Smooth muscle cell (in vitro differentiated cells): ENCODE measurements at regions not wholly inside any gene's neighbourhood (a gene's known extent, or its start where the extent isn't known, plus 50 kb on each side); places are given as distances from the start of the nearest gene placed in this dataset.

Experiments used
- DNase-seq: peaks from one replicate; lab custom pipeline; 2025; ENCODE audit not compliant: unreplicated experiment; lab: John Stamatoyannopoulos, UW
- H2AFZ ChIP-seq: fragments of 200-600 bp; sonication (generic); 2 replicates; pipeline ENCODE4 v1.6.0; 2016; ENCODE audit warnings: antibody characterized with exemption, low read depth, mild to moderate bottlenecking
- H3F3A ChIP-seq: fragments of 200-600 bp; sonication (generic); 2 replicates; pipeline ENCODE4 v1.6.0; 2017; ENCODE audit warnings: antibody characterized with exemption, low read depth
- H3K27ac ChIP-seq: fragments of 200-600 bp; sonication (generic); 2 replicates; pipeline ENCODE4 v1.5.1; 2016; ENCODE audit warnings: low read depth, mild to moderate bottlenecking
- H3K27me3 ChIP-seq: fragments of 200-600 bp; sonication (generic); 2 replicates; pipeline ENCODE4 v1.6.1; 2016; ENCODE audit warnings: low read depth, mild to moderate bottlenecking
- H3K36me3 ChIP-seq: fragments of 200-600 bp; sonication (generic); 2 replicates; pipeline ENCODE4 v1.5.1; 2016; ENCODE audit warnings: low read depth
- H3K4me1 ChIP-seq: fragments of 200-600 bp; sonication (generic); 2 replicates; pipeline ENCODE4 v1.5.1; 2016; ENCODE audit warnings: low read depth
- H3K4me2 ChIP-seq: fragments of 200-600 bp; sonication (generic); 2 replicates; pipeline ENCODE4 v1.6.0; 2016; ENCODE audit warnings: mild to moderate bottlenecking
- H3K4me3 ChIP-seq: fragments of 200-600 bp; sonication (generic); 2 replicates; pipeline ENCODE4 v1.5.1; 2016; ENCODE audit warnings: mild to moderate bottlenecking
- H3K79me2 ChIP-seq: fragments of 200-600 bp; sonication (generic); 2 replicates; pipeline ENCODE4 v1.6.0; 2016; ENCODE audit warnings: low read depth, mild to moderate bottlenecking
- H3K9ac ChIP-seq: fragments of 200-600 bp; sonication (generic); 2 replicates; pipeline ENCODE4 v1.6.0; 2016; ENCODE audit warnings: low read depth
- H3K9me3 ChIP-seq: fragments of 200-600 bp; sonication (generic); replicated peaks from 2 replicates; pipeline ENCODE4 v1.5.1; 2016; ENCODE audit warnings: low read depth
- H4K20me1 ChIP-seq: fragments of 200-600 bp; sonication (generic); 2 replicates; pipeline ENCODE4 v1.6.0; 2016; ENCODE audit warnings: low read depth
- WGBS: methylation state at CpG from one replicate; pipeline ENCODE4 v1.1.7; 2016; ENCODE audit warnings: low lambda C conversion rate; 5-methylcytosine and 5-hydroxymethylcytosine counted together
- TF ChIP-seq, protein P1 (sequence below): fragments of 200-600 bp; sonication (generic); IDR thresholded peaks from 2 replicates; pipeline ENCODE4 v1.5.1; 2017; ENCODE audit warnings: borderline replicate concordance, mild to moderate bottlenecking, antibody characterized with exemption; ENCODE audit not compliant: insufficient read depth, poor library complexity, severe bottlenecking

DNA sequence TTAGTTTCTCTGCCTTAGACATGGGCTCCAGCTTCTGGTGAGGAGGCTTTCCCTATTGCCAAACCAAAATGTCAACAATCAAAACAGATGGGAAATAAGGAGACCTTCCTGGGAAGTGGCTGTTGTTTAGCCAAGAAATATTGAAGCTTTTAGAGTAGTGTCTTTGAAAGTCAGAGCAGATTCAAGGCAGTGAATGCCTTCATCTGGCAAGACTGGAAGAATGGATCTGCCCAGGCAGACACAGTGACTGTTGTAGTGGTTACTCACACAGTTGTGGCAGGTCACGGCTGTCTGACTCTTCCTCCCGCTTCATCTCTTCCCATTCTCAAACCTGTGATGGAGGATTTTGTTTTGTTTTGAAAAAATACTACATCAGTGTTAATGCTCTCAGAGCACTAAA lies 154.1 kb upstream of the ADO start:
- 80% methylated on average over 2 of the region's 2 CpGs for WGBS
- H3K9ac ChIP-seq = no peak overlapping the region
- no peak overlapping the region for H3K4me2 ChIP-seq

DNA sequence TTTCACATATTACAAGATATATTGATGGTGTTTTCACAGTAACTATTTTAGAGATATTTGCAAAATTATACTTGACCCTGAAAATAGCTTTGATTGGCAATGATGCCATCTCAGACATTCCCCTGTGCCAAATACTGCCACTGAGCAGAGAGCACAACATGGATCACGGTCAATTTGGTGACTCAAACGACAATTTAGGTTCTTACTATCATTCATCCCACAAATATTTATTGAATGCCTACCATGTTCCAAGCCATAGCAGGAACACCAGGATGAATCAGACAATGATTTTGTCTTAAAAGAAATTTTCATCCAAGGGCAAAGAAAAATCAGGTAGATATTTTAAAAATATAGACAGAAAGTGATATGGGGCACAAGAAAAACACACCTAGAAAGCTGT lies 153.2 kb upstream of the ADO start:
- Histone ChIP-seq H4K20me1 (no peaks in the 10 kb centered on the region), H3K4me3 (no peak overlapping the region), H3K79me2 (no peaks in the 10 kb centered on the region), H3K27ac (no peak overlapping the region), H3K4me2 (no peak overlapping the region), H2AFZ (no peak overlapping the region), H3K9me3 (no peaks in the 10 kb centered on the region), H3K4me1 (no peaks in the 10 kb centered on the region), H3K9ac (no peak overlapping the region), H3F3A (no peaks in the 10 kb centered on the region), H3K36me3 (no peaks in the 10 kb centered on the region), H3K27me3 (no peaks in the 10 kb centered on the region)
- no peak for DNase-seq
- TF ChIP-seq, protein P1, sequence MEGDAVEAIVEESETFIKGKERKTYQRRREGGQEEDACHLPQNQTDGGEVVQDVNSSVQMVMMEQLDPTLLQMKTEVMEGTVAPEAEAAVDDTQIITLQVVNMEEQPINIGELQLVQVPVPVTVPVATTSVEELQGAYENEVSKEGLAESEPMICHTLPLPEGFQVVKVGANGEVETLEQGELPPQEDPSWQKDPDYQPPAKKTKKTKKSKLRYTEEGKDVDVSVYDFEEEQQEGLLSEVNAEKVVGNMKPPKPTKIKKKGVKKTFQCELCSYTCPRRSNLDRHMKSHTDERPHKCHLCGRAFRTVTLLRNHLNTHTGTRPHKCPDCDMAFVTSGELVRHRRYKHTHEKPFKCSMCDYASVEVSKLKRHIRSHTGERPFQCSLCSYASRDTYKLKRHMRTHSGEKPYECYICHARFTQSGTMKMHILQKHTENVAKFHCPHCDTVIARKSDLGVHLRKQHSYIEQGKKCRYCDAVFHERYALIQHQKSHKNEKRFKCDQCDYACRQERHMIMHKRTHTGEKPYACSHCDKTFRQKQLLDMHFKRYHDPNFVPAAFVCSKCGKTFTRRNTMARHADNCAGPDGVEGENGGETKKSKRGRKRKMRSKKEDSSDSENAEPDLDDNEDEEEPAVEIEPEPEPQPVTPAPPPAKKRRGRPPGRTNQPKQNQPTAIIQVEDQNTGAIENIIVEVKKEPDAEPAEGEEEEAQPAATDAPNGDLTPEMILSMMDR = no peak
- WGBS = 55% methylated on average over 2 of the region's 2 CpGs

More for the DNA sequence above, 154.1 kb upstream of the ADO start:
- no peak overlapping the region for H3K27ac ChIP-seq
- no peaks in the 10 kb centered on the region for H3K27me3 ChIP-seq
- H3K36me3 ChIP-seq = no peaks in the 10 kb centered on the region
- no peak overlapping the region for H3K4me3 ChIP-seq
- no peaks in the 10 kb centered on the region for H4K20me1 ChIP-seq
- H3K9me3 ChIP-seq = no peaks in the 10 kb centered on the region
- no peaks in the 10 kb centered on the region for H3K4me1 ChIP-seq
- no peaks in the 10 kb centered on the region for H3K79me2 ChIP-seq
- DNase-seq = no peak
- H3F3A ChIP-seq = no peaks in the 10 kb centered on the region
- no peak overlapping the region for H2AFZ ChIP-seq
- TF ChIP-seq, protein P1 = no peak

DNA sequence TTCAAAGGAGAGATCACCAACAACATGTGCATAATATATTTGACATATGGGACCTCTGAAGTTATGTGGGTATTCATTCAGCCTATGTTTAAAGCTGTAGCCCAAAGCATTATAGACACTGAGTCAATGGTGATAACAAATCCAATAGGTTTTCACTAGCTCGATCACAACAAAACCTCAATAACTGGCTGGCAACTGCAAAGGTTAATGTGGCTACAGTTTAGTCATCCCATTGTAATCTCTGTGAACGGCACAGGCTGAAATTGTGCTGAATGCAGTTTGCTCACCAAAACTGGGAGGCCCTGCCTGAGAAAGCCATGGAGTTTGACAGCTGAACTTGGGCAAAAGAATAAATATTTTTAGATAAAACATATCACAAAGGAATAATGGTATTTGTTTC lies 152.4 kb upstream of the ADO start:
- Histone ChIP-seq H3K9me3 (no peaks in the 10 kb centered on the region), H3K4me2 (no peak overlapping the region), H3K4me3 (no peak overlapping the region), H3K4me1 (no peaks in the 10 kb centered on the region), H3K27ac (no peak overlapping the region), H3K27me3 (no peaks in the 10 kb centered on the region), H2AFZ (no peak overlapping the region), H3K36me3 (no peaks in the 10 kb centered on the region), H3K79me2 (no peaks in the 10 kb centered on the region), H4K20me1 (no peaks in the 10 kb centered on the region), H3F3A (no peaks in the 10 kb centered on the region), H3K9ac (no peak overlapping the region)
- TF ChIP-seq, protein P1 = no peak
- DNase-seq = no peak
- WGBS = 43% methylated on average over 2 of the region's 2 CpGs

DNA sequence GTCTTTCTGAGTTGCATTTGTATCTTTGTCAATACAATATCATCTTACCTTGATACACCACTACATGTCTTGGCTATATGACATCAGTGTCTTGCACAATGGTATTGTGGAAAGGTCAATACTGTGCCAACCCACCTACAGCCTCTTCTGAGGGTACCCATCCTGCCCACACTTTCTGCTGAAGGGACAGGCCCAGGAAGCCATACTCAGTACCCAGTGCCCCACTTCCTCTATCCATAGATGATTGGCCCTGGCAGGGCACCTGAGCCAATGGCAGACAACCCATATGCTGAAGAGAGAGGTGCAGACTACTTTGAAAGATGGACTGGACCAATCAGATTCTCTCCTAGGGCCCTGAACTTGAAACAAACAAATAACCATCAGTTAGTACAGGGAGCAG lies 152.0 kb upstream of the ADO start:
- no peaks in the 10 kb centered on the region for H3K36me3 ChIP-seq
- no peak overlapping the region for H3K4me3 ChIP-seq
- no peaks in the 10 kb centered on the region for H4K20me1 ChIP-seq
- H3K4me1 ChIP-seq = no peaks in the 10 kb centered on the region
- H3K27ac ChIP-seq = no peak overlapping the region
- no peak overlapping the region for H2AFZ ChIP-seq
- H3F3A ChIP-seq = no peaks in the 10 kb centered on the region
- H3K79me2 ChIP-seq = no peaks in the 10 kb centered on the region
- no peaks in the 10 kb centered on the region for H3K9me3 ChIP-seq
- no peak overlapping the region for H3K4me2 ChIP-seq
- no peak overlapping the region for H3K9ac ChIP-seq
- no peaks in the 10 kb centered on the region for H3K27me3 ChIP-seq
- DNase-seq = no peak
- TF ChIP-seq, protein P1 = no peak
